HUES48 (cell line): ENCODE measurements at regions not wholly inside any gene's neighbourhood (a gene's known extent, or its start where the extent isn't known, plus 50 kb on each side); places are given as distances from the start of the nearest gene placed in this dataset.

Experiments
- H3K27ac ChIP-seq: one replicate; pipeline ENCODE4 v1.7.0; 2013; ENCODE audit warnings: low read depth, low read length, inconsistent platforms
- H3K27me3 ChIP-seq: 2 replicates; pipeline ENCODE4 v1.6.1; 2013; ENCODE audit warnings: mild to moderate bottlenecking, low read length; ENCODE audit not compliant: control insufficient read depth, insufficient read depth
- H3K36me3 ChIP-seq: 2 replicates; pipeline ENCODE4 v1.6.1; 2013; ENCODE audit warnings: low read length; ENCODE audit not compliant: control insufficient read depth, insufficient read depth
- H3K4me1 ChIP-seq: 2 replicates; pipeline ENCODE4 v1.6.1; 2013; ENCODE audit warnings: mild to moderate bottlenecking, low read length; ENCODE audit not compliant: control insufficient read depth, insufficient read depth
- H3K4me3 ChIP-seq: 2 replicates; pipeline ENCODE4 v1.5.1; 2013; ENCODE audit warnings: mild to moderate bottlenecking, low read depth, low read length
- H3K9ac ChIP-seq: 2 replicates; pipeline ENCODE4 v1.6.1; 2013; ENCODE audit warnings: mild to moderate bottlenecking, low read depth, low read length, moderate library complexity
- H3K9me3 ChIP-seq: 2 replicates; pipeline ENCODE4 v1.6.1; 2013; ENCODE audit warnings: low read length; ENCODE audit not compliant: control insufficient read depth, insufficient read depth

GRCh38 chr6:140414966-140415620 is 1040.6 kb upstream of the CITED2 start:
- Histone ChIP-seq H3K4me1 (no peaks in the 10 kb centered on the region), H3K27me3 (no peaks in the 10 kb centered on the region), H3K27ac (no peak overlapping the region), H3K36me3 (no peaks in the 10 kb centered on the region), H3K4me3 (no peak overlapping the region), H3K9me3 (peaks cover 3% of the 10 kb centered on the region; the same call in 1 of the 2 replicates), H3K9ac (no peak overlapping the region)

GRCh38 chr6:140403020-140403419 is 1028.6 kb upstream of the CITED2 start:
- Histone ChIP-seq H3K4me3 (no peak overlapping the region), H3K27ac (no peak overlapping the region), H3K9me3 (no peaks in the 10 kb centered on the region), H3K36me3 (no peaks in the 10 kb centered on the region), H3K27me3 (no peaks in the 10 kb centered on the region), H3K9ac (no peak overlapping the region), H3K4me1 (no peaks in the 10 kb centered on the region)

GRCh38 chr6:140401761-140402160 is 1027.3 kb upstream of the CITED2 start:
- Histone ChIP-seq H3K36me3 (no peaks in the 10 kb centered on the region), H3K27ac (no peak overlapping the region), H3K4me1 (no peaks in the 10 kb centered on the region), H3K27me3 (no peaks in the 10 kb centered on the region), H3K9ac (no peak overlapping the region), H3K9me3 (no peaks in the 10 kb centered on the region), H3K4me3 (no peak overlapping the region)

GRCh38 chr6:140398076-140398475 is 1023.6 kb upstream of the CITED2 start:
- no peaks in the 10 kb centered on the region for H3K36me3 ChIP-seq
- H3K27me3 ChIP-seq: no peaks in the 10 kb centered on the region
- H3K4me3 ChIP-seq: no peak overlapping the region
- no peaks in the 10 kb centered on the region for H3K4me1 ChIP-seq
- H3K9ac ChIP-seq: no peak overlapping the region
- H3K27ac ChIP-seq: no peak overlapping the region
- H3K9me3 ChIP-seq: no peaks in the 10 kb centered on the region

DNA sequence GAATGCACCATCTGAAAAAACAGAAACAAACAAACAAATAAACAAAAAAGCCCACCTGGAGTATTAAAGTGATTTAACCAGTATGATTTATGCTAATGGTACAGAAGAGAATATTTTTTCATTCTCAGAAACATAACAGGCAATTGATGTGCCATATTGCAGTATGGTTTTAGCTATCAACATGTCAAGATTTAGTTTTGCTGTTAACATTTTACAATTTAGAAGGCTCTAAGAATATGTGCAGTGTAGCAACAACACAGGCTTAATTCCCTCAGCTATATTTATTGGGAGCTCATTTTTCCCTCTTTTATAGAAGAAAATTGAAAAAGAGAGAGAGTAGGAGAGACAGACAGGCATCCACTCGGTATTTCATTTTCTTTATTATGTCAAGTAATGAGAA is 1022.7 kb upstream of the CITED2 start:
- H3K4me1 ChIP-seq: no peaks in the 10 kb centered on the region
- no peak overlapping the region for H3K4me3 ChIP-seq
- no peaks in the 10 kb centered on the region for H3K9me3 ChIP-seq

DNA sequence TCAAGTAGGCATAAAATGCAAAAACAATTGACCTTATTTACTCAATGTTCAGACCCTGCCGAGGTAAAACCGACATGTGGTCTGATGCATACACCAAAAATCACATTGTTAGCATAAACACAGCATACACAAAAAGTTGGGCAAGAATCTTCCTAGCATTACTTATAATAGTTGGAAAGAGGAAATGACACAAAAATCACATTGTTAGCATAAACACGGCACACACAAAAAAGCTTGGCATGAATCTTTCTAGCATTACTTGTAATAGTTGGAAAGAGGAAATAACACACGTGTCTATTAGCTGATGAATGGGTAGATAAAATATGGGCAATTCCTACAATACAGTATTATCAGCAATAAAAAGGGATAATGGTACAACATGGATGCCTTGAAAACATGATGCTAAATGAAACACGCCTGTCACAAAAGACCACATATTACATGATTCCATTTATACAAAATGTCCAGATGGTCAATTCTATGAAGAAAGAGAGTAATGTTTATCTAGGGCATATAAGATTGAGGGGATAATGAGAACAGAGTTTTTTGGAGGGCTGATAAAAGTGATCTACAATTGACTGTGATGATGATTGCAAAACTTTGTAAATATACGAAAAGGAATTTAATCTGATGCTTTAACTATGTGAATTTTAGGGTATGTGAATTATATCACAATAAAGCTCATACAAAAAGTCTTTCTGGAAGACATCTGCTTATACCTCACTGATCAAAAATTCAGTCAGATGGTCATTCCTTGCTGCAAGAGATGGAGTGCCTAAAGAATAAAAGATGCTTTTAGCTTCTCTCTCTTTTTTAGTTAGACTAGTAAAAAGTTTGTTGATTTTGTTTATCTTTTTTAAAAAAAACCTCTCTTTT is 1019.5 kb upstream of the CITED2 start:
- no peak overlapping the region for H3K27ac ChIP-seq

More for the DNA sequence above, 1022.7 kb upstream of the CITED2 start:
- H3K36me3 ChIP-seq: no peaks in the 10 kb centered on the region
- no peaks in the 10 kb centered on the region for H3K27me3 ChIP-seq
- no peak overlapping the region for H3K27ac ChIP-seq
- no peak overlapping the region for H3K9ac ChIP-seq

GRCh38 chr6:140388815-140389214 is 1014.4 kb upstream of the CITED2 start:
- peaks cover 16% of the 10 kb centered on the region for H3K9me3 ChIP-seq
- H3K36me3 ChIP-seq: no peaks in the 10 kb centered on the region
- no peaks in the 10 kb centered on the region for H3K4me1 ChIP-seq
- no peak overlapping the region for H3K27ac ChIP-seq
- H3K27me3 ChIP-seq: no peaks in the 10 kb centered on the region
- no peak overlapping the region for H3K4me3 ChIP-seq
- H3K9ac ChIP-seq: no peak overlapping the region

More for the DNA sequence above, 1019.5 kb upstream of the CITED2 start:
- Histone ChIP-seq H3K9ac (no peak overlapping the region), H3K4me1 (no peaks in the 10 kb centered on the region), H3K36me3 (no peaks in the 10 kb centered on the region), H3K4me3 (no peak overlapping the region), H3K27me3 (no peaks in the 10 kb centered on the region), H3K9me3 (no peaks in the 10 kb centered on the region)

- Histone ChIP-seq H3K4me1 (no peaks in the 10 kb centered on the region), H3K9me3 (peaks cover 16% of the 10 kb centered on the region), H3K27ac (no peak overlapping the region), H3K36me3 (no peaks in the 10 kb centered on the region), H3K27me3 (no peaks in the 10 kb centered on the region), H3K9ac (no peak overlapping the region), H3K4me3 (no peak overlapping the region)
Measured at GRCh38 chr6:140388192-140388802, 1013.8 kb upstream of the CITED2 start.

- H3K27ac ChIP-seq: no peak overlapping the region
- no peaks in the 10 kb centered on the region for H3K4me1 ChIP-seq
- H3K36me3 ChIP-seq: no peaks in the 10 kb centered on the region
- H3K9me3 ChIP-seq: peaks cover 16% of the 10 kb centered on the region
- no peak overlapping the region for H3K9ac ChIP-seq
- H3K4me3 ChIP-seq: no peak overlapping the region
- no peaks in the 10 kb centered on the region for H3K27me3 ChIP-seq
Measured at GRCh38 chr6:140385679-140386078, 1011.2 kb upstream of the CITED2 start.

- H3K4me3 ChIP-seq: no peak overlapping the region
- H3K27me3 ChIP-seq: no peaks in the 10 kb centered on the region
- H3K36me3 ChIP-seq: no peaks in the 10 kb centered on the region
- H3K9me3 ChIP-seq: peaks cover 16% of the 10 kb centered on the region
- H3K4me1 ChIP-seq: no peaks in the 10 kb centered on the region
- no peak overlapping the region for H3K9ac ChIP-seq
- H3K27ac ChIP-seq: no peak overlapping the region
Measured at GRCh38 chr6:140382355-140382754, 1007.9 kb upstream of the CITED2 start.
